ENCODE measurements at regions not wholly inside any gene's neighbourhood (a gene's known extent, or its start where the extent isn't known, plus 50 kb on each side); places are given as distances from the start of the nearest gene placed in this dataset.
"Not testable (repeated sequence)": the region's sequence is repeated elsewhere in the genome, so short reads cannot be mapped to it uniquely, and the experiment has no call there.

- DNase-seq = no peak
- no peak overlapping the region for H3K4me3 Mint-ChIP-seq
- intact Hi-C loops (cut with micrococcal nuclease) = loop anchor here (2.0 kb wide), 1 partner anchor 25 kb away; no protein-coding TSS in a partner anchor
- H3K27me3 Mint-ChIP-seq = no peaks in the 10 kb centered on the region
- no peaks in the 10 kb centered on the region for H3K9me3 Mint-ChIP-seq
- H3K36me3 Mint-ChIP-seq = no peaks in the 10 kb centered on the region
- no peak overlapping the region for H3K27ac Mint-ChIP-seq
- POLR2A ChIA-PET = no interaction called here
- no peaks in the 10 kb centered on the region for H3K4me1 Mint-ChIP-seq (ENCODE audit: low read depth)
- CTCF ChIA-PET = interaction anchor here (0.6 kb wide), 1 partner anchor 747 kb away, joined by 3 read pairs; no protein-coding TSS in a partner anchor
Measured at GRCh38 chr2:194491409-194492115, 1165.5 kb upstream of the SLC39A10 start.

GRCh38 chr2:194486326-194486725, 1170.7 kb upstream of the SLC39A10 start:
- H3K9me3 Mint-ChIP-seq = no peaks in the 10 kb centered on the region
- H3K36me3 Mint-ChIP-seq = no peaks in the 10 kb centered on the region
- intact Hi-C loops (cut with micrococcal nuclease) = no loop called here
- CTCF ChIA-PET = no interaction called here
- no peak overlapping the region for H3K4me3 Mint-ChIP-seq
- no peaks in the 10 kb centered on the region for H3K27me3 Mint-ChIP-seq
- H3K27ac Mint-ChIP-seq = no peak overlapping the region
- POLR2A ChIA-PET = no interaction called here
- H3K4me1 Mint-ChIP-seq (ENCODE audit: low read depth) = no peaks in the 10 kb centered on the region
- DNase-seq = no peak

- ChIA-PET POLR2A (no interaction called here), CTCF (no interaction called here)
- no peaks in the 10 kb centered on the region for H3K9me3 Mint-ChIP-seq
- no peaks in the 10 kb centered on the region for H3K4me1 Mint-ChIP-seq (ENCODE audit: low read depth)
- H3K27me3 Mint-ChIP-seq = no peaks in the 10 kb centered on the region
- no peak overlapping the region for H3K4me3 Mint-ChIP-seq
- DNase-seq = no peak
- intact Hi-C loops (cut with micrococcal nuclease) = no loop called here
- H3K27ac Mint-ChIP-seq = no peak overlapping the region
- no peaks in the 10 kb centered on the region for H3K36me3 Mint-ChIP-seq
Measured at GRCh38 chr2:194483041-194483440, 1174.0 kb upstream of the SLC39A10 start.

GRCh38 chr2:194465641-194466040, 1191.4 kb upstream of the SLC39A10 start:
- Mint-ChIP-seq H3K4me3 (no peak overlapping the region), H3K27me3 (no peaks in the 10 kb centered on the region), H3K9me3 (peaks cover 11% of the 10 kb centered on the region), H3K27ac (no peak overlapping the region), H3K4me1 (ENCODE audit: low read depth) (no peaks in the 10 kb centered on the region), H3K36me3 (no peaks in the 10 kb centered on the region)
- ChIA-PET CTCF (no interaction called here), POLR2A (no interaction called here)
- intact Hi-C loops (cut with micrococcal nuclease) = loop anchor here (2.0 to 10.0 kb wide), 2 partner anchors 25 to 1809 kb away; no protein-coding TSS in a partner anchor
- DNase-seq = no peak

- peak; percentile 11 for DNase-seq
- no peaks in the 10 kb centered on the region for H3K27me3 Mint-ChIP-seq
- no peak overlapping the region for H3K27ac Mint-ChIP-seq
- no peaks in the 10 kb centered on the region for H3K36me3 Mint-ChIP-seq
- intact Hi-C loops (cut with micrococcal nuclease) = loop anchor here (10.0 kb wide), 1 partner anchor 1810 kb away; no protein-coding TSS in a partner anchor
- POLR2A ChIA-PET = no interaction called here
- H3K4me1 Mint-ChIP-seq (ENCODE audit: low read depth) = no peaks in the 10 kb centered on the region
- H3K9me3 Mint-ChIP-seq = peaks cover 11% of the 10 kb centered on the region
- no peak overlapping the region for H3K4me3 Mint-ChIP-seq
- CTCF ChIA-PET = no interaction called here
Measured at GRCh38 chr2:194464964-194465638, 1191.9 kb upstream of the SLC39A10 start.

GRCh38 chr2:194462883-194463282, 1194.1 kb upstream of the SLC39A10 start:
- H3K27me3 Mint-ChIP-seq; H3K36me3 Mint-ChIP-seq; H3K27ac Mint-ChIP-seq; H3K4me3 Mint-ChIP-seq; DNase-seq; H3K4me1 Mint-ChIP-seq (ENCODE audit: low read depth); POLR2A ChIA-PET; CTCF ChIA-PET: not testable (repeated sequence)
- intact Hi-C loops (cut with micrococcal nuclease) = loop anchor here (10.0 kb wide), 1 partner anchor 1812 kb away; no protein-coding TSS in a partner anchor
- H3K9me3 Mint-ChIP-seq = peaks cover 11% of the 10 kb centered on the region

- Mint-ChIP-seq H3K4me1 (ENCODE audit: low read depth) (no peaks in the 10 kb centered on the region), H3K4me3 (no peak overlapping the region), H3K9me3 (no peaks in the 10 kb centered on the region), H3K27me3 (no peaks in the 10 kb centered on the region), H3K27ac (no peak overlapping the region), H3K36me3 (no peaks in the 10 kb centered on the region)
- ChIA-PET POLR2A (no interaction called here), CTCF (no interaction called here)
- intact Hi-C loops (cut with micrococcal nuclease) = no loop called here
- no peak for DNase-seq
Measured at GRCh38 chr2:194455358-194455757, 1201.7 kb upstream of the SLC39A10 start.

- H3K27me3 Mint-ChIP-seq = no peaks in the 10 kb centered on the region
- intact Hi-C loops (cut with micrococcal nuclease) = no loop called here
- no peaks in the 10 kb centered on the region for H3K36me3 Mint-ChIP-seq
- no peaks in the 10 kb centered on the region for H3K4me1 Mint-ChIP-seq (ENCODE audit: low read depth)
- CTCF ChIA-PET = no interaction called here
- no peaks in the 10 kb centered on the region for H3K9me3 Mint-ChIP-seq
- H3K27ac Mint-ChIP-seq = no peak overlapping the region
- no peak overlapping the region for H3K4me3 Mint-ChIP-seq
- DNase-seq = no peak
- POLR2A ChIA-PET = no interaction called here
Measured at GRCh38 chr2:194452504-194452903, 1204.5 kb upstream of the SLC39A10 start.

- no peak overlapping the region for H3K27ac Mint-ChIP-seq
- no peaks in the 10 kb centered on the region for H3K36me3 Mint-ChIP-seq
- intact Hi-C loops (cut with micrococcal nuclease) = no loop called here
- ChIA-PET CTCF (no interaction called here), POLR2A (no interaction called here)
- no peaks in the 10 kb centered on the region for H3K4me1 Mint-ChIP-seq (ENCODE audit: low read depth)
- H3K9me3 Mint-ChIP-seq = peaks cover 3% of the 10 kb centered on the region
- no peak overlapping the region for H3K4me3 Mint-ChIP-seq
- no peak for DNase-seq
- no peaks in the 10 kb centered on the region for H3K27me3 Mint-ChIP-seq
Measured at GRCh38 chr2:194445226-194445625, 1211.8 kb upstream of the SLC39A10 start.

- Mint-ChIP-seq H3K27me3 (no peaks in the 10 kb centered on the region), H3K4me1 (ENCODE audit: low read depth) (no peaks in the 10 kb centered on the region), H3K36me3 (no peaks in the 10 kb centered on the region), H3K9me3 (peaks cover 8% of the 10 kb centered on the region), H3K4me3 (no peak overlapping the region), H3K27ac (no peak overlapping the region)
- DNase-seq = no peak
- POLR2A ChIA-PET = no interaction called here
- intact Hi-C loops (cut with micrococcal nuclease) = no loop called here
- CTCF ChIA-PET = no interaction called here
Measured at GRCh38 chr2:194443926-194444325, 1213.1 kb upstream of the SLC39A10 start.

GRCh38 chr2:194424683-194425209, 1232.3 kb upstream of the SLC39A10 start:
- H3K27me3 Mint-ChIP-seq = no peaks in the 10 kb centered on the region
- DNase-seq = no peak
- CTCF ChIA-PET = no interaction called here

GRCh38 chr2:194411221-194411620, 1245.8 kb upstream of the SLC39A10 start:
- no peaks in the 10 kb centered on the region for H3K36me3 Mint-ChIP-seq
- intact Hi-C loops (cut with micrococcal nuclease) = no loop called here
- H3K4me1 Mint-ChIP-seq (ENCODE audit: low read depth) = no peaks in the 10 kb centered on the region
- DNase-seq = no peak
- H3K4me3 Mint-ChIP-seq = no peak overlapping the region
- ChIA-PET POLR2A (no interaction called here), CTCF (no interaction called here)
- H3K9me3 Mint-ChIP-seq = no peaks in the 10 kb centered on the region
- H3K27me3 Mint-ChIP-seq = no peaks in the 10 kb centered on the region
- no peak overlapping the region for H3K27ac Mint-ChIP-seq

More at GRCh38 chr2:194424683-194425209, 1232.3 kb upstream of the SLC39A10 start:
- Mint-ChIP-seq H3K27ac (no peak overlapping the region), H3K4me1 (ENCODE audit: low read depth) (no peaks in the 10 kb centered on the region), H3K36me3 (no peaks in the 10 kb centered on the region), H3K9me3 (no peaks in the 10 kb centered on the region), H3K4me3 (no peak overlapping the region)
- POLR2A ChIA-PET = no interaction called here
- intact Hi-C loops (cut with micrococcal nuclease) = no loop called here

- no peak for DNase-seq
- H3K4me1 Mint-ChIP-seq (ENCODE audit: low read depth) = no peaks in the 10 kb centered on the region
- H3K27ac Mint-ChIP-seq = no peak overlapping the region
- CTCF ChIA-PET = no interaction called here
- peaks cover 2% of the 10 kb centered on the region for H3K9me3 Mint-ChIP-seq
- no peaks in the 10 kb centered on the region for H3K36me3 Mint-ChIP-seq
- no peaks in the 10 kb centered on the region for H3K27me3 Mint-ChIP-seq
- POLR2A ChIA-PET = no interaction called here
- intact Hi-C loops (cut with micrococcal nuclease) = no loop called here
- no peak overlapping the region for H3K4me3 Mint-ChIP-seq
Measured at GRCh38 chr2:194395818-194396217, 1261.2 kb upstream of the SLC39A10 start.

Data from activated CD4-positive, alpha-beta memory T cell treated with anti-CD3 and anti-CD28 coated beads for 36 hours (primary cell).